ENCODE measurements at regions not wholly inside any gene's neighbourhood (a gene's known extent, or its start where the extent isn't known, plus 50 kb on each side); places are given as distances from the start of the nearest gene placed in this dataset.

DNA sequence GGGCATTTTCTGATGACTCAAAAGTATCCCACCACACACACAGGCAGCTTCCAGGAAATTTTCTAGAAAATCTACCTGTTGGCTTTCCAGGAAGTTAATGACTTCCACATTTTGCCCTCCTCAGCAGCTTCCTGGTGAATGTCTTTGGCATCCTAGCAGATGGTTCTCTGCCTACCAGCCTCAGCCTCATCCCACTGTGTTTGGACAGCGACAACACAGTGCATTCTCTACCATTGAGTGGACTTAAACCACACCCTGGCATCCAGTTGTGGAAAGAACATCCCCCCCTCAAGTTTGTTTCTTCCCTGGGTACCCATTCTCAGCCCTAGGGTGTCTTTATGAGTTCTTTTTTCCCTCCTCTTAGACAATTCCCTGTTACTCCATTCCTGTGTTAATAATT, 50.8 kb upstream of the GADL1 start:
- DNase-seq: no peak

DNA sequence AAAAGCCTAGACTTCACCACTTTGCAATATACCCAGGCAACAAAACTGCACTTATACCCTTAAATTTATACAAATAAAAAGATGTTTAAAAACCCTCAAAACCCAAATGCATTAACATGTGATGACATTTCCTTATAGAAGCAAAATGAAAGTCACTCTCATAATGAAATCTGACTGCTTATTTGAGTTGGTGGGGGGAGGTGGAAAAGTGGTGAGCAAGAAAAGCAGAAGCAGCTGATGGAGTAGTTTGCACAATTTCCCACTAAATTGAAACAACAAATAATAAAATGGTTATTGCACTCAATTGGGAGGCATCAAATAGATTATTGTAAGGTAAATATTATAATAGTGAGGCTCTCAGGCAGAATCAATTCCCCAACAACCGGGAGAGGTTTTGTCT, 54.0 kb upstream of the GADL1 start:
- no peak for DNase-seq

DNA sequence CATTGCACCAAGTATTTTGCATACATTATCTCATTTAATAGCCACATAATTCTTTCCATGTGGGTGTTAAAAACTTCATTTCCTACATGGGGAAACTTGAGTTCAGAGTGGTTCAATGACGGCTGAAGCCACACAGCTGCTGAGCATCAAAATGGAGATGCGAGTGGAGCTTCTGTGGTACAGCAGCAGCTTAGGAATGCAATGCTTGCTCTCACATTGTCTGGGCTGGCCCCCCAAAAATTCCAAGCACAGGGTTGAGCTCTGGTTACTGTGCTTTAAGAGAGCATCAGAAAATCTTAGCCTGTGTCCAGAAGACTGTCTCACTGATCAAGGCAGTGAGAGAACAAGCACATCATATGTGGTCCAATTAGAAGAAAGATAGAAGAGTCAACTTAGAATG, 57.4 kb upstream of the GADL1 start:
- DNase-seq: no peak

DNA sequence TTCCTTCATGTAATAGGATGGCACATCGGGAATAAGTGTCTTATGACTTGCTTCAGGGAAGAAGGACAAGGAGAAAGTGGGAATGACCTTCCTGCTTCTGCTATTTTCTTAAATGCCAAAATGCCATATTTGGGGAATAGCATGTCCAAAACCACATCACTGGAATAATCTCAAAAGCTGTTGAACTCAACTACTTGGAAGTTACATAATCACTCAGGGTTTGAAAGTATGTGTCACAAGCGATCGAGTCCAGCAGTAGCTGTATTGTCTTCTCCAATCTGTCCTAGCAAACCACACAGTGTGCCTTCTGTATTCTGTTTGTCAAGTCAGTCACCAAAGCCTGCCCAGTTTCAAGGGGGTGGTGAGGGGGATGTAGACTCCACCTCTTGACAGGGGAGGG, 58.3 kb upstream of the GADL1 start:
- DNase-seq: no peak

DNA sequence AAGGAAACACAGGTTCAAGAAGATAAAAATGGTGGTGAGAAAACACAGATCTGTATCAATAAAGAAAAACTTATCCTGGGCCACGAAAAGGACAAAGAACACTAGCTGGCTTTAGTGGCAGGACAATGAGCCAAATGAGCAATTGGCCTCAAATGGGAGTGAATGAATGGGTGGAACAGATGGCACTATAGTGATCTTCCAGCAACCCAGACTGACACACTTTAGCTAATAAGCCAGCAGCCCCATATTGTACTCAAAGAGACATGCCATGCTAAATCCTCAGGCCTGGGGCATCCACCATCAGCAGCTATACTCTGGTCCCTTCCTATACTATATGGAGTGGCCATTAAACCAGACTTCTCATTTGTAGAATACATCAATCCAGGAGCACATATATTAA, 60.0 kb upstream of the GADL1 start:
- DNase-seq: no peak

DNA sequence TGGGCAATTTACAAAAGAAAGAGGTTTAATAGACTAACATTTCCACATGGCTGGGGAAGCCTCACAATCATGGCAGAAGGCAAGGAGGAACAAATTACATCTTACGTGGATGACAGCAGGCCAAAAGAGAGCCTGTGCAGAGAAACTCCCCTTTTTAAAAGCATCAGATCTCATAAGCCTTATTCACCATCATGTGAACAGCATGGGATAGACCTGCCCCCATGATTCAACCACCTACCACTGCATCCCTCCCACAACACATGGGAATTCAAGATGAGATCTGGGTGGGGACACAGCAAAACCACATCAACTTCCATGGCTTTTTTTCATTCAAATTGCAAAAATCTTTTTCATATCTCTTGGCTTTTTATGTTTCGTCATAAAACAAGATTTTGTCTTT, 67.6 kb upstream of the GADL1 start:
- DNase-seq: no peak

DNA sequence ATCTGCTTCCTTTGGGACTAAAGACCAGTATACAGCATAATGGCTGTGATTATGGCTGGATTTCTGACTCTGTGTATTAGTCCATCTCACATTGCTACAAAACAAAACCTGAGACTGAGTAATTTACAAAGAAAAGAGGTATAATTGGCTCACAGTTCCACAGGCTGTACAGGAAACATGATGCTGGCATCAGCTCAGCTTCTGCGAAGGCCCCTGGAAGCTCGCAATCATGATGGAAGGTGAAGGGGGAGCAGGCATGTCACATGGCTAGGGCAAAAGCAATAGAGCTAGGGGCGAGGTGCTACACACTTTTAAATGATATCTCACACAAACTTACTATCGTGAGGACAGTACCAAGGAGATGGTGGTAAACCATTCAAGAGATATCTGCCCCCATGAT, 68.0 kb upstream of the GADL1 start:
- no peak for DNase-seq

DNA sequence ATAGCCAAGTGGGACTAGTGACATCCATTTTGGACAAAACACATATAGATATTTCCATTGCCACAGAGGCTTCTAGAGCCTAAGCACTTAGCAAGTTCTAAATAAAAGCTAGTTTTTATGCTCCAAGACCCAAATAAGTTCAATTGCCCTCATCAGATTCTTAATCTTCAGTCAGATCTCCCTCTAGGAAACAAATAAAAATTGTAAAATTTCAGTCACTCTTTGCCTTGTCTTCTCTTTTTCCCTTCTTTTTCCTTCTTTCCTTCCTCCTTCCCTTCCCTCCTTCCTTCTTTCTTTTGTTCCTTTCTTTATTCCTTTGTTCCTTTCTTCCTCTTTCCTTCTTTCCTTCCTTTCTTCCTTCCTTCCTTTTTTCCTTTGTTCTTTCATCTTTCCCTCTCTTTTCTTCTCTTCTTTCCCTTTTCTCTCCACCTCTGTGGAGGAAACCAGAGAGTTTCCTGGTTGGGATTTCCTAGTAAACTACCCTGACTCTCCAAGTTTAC, 68.8 kb upstream of the GADL1 start:
- DNase-seq: no peak

DNA sequence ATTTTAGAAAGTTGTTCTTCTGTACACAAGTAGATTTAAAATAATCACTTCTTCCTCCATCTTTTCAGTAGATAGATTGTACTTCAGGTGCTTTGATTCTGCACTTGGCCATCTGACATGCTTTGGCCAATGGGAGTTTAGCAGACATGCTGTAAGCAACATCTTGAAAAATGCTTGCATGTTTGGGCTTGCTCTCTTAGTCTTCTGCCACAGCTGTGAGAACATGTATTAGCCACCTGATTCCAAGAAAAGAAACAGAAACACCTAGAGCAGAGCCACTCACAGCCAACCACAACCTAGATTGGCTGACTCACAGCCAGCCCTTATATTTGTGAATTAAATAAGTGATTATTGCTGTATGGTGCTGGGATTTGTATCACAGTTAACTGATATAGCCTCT, 70.2 kb upstream of the GADL1 start:
- no peak for DNase-seq

DNA sequence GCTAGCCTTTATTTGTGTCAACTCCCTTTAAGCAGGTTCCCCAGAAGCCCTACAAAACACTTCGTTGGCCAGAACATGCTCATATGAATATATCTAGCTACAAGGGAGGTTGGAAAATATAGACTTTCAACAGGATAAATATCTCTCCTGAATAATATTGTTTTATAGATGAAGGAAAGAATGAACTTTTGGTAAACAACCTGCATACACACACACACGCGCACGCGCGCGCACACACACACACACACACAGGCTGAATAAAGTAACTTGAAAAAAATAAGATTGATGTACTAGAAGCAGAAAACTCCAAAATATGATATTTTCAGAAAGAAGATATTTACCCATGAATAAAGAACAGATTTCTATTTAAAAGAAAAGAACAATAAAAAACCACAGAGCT, 72.4 kb upstream of the GADL1 start:
- DNase-seq: no peak

DNA sequence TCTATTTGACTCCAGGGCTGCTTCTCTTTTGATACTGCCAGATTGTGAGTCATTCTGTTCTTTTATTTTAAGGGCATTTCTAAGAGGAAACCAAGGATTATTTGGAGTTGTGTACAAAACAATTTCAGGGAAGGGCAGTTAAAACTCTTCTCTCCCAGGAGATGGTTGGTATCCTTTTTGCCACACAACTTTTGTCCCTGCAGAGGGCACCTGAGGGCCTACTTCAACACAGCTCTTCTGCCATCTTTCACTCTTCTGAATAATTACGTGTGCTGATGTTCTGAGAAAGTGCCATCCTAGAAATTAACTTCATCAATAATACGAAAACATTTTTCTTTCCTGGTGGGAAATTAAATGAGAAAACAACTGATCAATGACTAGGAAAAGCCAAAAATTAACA, 75.7 kb upstream of the GADL1 start:
- DNase-seq: no peak

DNA sequence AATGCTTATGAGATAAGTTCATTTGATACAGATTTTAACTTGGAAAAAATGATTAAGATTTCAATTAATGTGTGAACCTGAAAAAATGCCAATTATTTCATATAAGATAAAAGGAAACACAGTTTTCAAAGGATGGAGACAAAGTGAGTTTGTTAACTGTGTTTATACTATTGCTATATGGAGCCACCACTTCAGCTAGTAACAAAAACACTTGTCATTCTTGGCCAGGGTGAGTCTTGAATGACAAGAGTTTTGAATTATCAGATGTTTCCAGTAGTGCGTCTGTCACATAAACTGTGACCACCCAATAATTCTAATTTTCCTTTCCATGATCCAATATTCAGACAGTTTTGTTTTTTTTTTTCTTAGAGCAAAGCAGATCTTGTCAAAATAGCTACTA, 78.0 kb upstream of the GADL1 start:
- DNase-seq: no peak

DNA sequence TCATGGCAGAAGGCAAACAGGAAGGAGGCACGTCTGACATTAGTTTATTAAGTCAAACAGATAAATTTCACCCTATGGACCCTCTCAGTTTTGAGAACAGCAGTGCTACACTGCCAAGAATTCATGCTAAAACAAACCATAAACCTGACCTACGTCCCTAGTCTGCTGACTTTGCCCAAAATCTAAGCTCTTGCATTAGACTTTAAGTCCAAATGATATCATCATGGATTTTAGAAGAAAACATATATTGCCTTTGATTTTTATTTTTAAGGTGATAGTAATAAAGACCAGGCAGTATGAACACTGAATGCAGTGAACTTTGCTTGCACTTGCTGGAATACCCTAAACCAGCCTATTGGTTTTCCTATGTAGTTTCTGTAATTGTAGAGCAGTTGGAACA, 79.6 kb upstream of the GADL1 start:
- no peak for DNase-seq

DNA sequence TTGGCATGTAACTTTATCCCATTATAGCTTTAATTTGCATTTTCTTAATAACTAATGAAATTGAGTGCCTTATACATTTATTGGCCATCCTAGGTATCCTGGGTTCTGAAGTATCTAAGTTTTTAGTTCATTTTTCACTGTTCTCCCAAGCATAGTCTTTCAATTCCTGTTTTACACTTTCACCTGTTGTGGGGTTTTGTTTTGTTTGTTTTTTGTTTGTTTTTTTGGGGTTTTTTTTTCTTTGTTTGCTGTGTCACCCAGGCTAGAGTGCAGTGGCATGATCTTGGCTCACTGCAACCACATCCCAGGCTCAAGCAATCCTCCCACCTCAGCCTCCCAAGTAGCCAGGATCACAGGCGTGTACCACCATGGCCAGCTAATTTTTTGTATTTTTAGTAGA, 83.1 kb upstream of the GADL1 start:
- no peak for DNase-seq

DNA sequence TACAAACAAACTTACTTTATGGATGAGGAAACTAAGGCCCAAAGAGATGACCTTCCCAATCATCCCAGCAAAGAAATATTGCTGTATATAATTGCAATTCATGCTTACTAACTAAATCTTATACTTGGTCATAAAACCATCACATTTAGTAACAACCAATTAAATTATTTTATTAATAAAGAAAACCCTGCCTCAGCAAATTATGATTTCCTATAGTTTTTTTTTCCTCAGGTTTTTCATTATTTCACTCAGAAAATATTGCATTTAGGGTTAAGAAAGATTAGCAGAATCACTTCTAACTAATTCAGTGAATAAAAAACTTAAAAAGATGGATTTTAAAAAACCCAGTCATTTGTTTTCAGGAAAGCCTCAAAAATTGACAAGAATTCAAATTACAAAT, 86.5 kb upstream of the GADL1 start:
- no peak for DNase-seq

DNA sequence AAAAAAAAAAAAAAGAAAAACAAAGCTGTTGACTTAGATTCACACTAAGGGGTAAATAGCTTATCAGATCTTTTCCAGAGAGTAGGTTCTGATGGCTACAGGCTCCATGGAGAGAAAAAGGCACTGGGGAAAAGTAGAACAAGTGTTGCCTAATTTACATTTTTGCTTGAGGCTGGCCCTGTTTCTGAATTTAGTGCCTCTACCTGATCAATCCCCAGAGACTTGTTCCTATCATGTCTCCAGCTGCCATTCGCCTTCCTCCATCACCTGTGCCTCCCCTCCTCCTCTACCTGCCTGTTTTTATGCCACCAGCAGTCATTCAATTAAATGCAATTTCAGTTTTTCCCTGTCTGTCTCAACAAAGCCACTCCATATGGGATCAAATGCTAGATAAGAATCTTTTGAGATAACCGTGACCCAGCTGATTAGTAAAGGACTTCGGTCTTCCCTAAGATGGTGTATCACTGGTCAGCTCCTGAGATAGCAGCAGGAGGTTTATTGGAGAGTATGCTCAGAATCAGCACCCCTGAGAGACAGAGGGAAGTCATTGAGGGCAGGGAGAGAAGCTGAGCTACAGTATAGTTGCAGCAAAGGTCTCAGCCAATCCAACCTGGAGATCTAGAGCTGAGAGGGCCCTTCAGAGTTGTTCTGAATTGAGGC, 88.1 kb upstream of the GADL1 start:
- no peak for DNase-seq

DNA sequence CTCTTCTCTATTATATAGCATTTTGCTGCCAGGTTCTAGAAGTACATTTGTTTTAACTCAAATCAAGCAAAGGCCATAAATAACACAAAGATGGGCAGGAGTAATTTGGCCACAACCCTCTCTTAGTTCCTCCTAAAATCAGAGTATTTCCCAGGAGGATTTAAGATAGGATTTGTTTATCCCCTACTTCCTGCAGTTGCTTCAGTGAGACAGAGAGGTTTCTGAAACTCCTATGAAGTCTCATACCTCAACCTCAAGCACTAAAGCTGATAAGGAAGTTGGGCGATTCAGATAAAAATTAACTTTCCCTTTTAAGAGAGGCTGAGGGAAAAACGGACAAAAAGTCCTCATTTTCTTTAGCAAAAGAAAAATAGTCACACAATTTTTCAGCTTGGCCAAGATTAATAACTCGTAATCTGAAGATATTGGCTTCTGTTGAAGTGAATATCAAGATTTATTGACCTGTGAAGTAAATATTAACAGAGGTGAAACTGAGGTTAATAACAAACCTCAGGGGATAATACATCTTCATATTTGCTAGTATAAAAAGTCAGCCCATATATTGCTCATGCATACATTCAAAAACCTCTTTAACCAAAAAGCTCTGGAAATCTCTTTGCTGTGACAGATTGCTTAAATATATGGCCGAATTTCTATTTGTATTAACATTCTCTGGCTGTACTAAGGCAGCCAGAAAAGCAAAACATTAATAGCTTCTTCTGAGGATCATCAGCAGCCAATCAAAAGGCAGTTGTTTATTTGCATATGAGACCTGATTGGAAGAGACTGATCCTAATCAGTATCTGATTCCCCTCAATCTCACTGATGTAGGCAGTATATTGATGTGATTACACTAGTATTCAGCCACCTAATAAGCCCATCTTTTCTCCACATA, 90.6 kb upstream of the GADL1 start:
- no peak for DNase-seq

DNA sequence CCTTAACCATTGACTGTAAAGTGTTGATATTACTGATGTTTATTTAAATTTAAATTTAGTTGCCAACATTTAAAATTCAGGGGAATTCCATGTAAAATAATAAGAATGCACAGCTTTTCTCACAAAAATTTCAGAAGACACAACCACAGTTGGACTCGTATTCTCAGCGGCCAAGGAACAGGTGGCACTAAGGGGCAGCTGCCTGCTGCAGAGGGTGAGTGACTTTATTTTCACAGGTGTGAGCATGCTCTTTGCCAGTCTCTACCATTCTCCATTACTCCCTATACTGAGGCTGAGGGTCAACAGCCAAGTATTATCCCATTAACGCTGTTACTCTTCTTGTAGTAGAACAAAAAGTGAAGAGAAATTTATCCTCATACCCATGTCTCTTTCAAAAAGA, 92.1 kb upstream of the GADL1 start:
- no peak for DNase-seq

DNA sequence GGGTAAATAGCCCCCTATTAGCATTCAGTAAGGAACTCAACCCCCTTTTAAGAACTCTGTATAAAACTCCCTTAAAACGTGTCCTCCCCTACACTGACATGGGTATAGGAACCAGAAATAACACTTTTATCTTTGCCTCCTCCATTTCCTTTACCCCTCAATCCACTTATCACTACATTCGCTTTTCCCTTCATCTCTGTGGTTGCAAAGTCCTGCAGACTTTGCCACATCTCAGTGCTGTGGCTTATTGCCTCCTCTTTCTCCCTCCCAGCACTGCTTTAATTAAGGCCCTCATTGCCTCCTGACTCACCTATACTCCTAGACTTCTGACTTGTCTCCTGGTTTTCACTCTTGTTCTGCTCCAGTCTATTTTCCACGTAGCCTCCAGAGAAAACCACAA, 94.3 kb upstream of the GADL1 start:
- DNase-seq: no peak

DNA sequence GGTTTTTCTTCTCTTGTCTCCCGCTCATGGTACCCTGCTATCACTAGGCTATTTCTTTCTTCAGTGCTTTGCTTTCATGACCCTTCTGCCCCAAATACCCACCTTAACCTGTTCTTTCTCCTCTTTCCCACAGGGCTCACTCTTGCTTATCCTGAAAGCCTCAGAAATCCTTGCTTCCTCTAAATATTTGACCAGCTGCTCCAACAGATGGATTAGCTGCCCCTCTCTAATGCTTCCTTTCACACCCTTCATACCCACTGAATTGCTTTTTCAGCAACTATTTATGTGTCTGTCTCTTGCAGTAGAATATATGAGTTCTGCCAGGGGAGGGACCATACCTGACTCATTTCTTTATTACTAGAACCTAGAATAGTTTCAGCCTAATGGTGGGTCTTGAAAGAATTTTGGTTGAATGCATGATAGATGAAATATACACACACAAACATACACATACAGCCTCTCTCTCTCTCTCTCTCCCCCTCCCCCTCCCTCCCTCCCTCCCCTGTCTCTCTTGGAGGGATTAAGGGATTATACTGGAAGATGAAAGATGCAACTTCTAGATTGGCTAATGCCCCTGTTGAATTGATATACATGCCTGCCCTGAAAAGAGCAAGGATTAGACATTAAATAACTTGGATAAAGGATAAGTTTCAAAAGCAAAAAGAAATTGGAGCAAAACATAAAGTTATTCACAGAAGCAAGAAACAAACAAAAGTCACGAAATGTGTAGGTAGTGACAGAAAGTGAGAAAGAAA, 95.0 kb upstream of the GADL1 start:
- no peak for DNase-seq

DNA sequence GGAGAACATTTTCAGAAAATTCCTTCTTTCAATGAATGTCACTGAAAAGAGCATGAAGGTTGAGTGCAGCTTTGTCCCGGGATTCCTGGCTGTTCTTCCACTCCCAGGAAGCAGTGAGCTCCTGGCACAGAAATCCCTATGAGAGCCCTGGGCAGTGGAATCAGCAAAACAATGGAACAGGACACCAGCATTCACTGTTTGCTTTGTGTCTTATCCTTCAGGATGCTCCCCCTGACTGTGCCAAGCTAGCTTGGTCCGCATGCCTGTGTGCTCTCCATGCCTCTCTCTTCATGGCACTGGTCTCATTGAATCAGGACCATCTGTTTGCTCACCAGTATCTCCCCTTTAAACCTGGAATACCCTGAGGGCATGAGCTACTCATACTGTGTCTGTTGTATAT, 102.0 kb upstream of the GADL1 start:
- DNase-seq: no peak

DNA sequence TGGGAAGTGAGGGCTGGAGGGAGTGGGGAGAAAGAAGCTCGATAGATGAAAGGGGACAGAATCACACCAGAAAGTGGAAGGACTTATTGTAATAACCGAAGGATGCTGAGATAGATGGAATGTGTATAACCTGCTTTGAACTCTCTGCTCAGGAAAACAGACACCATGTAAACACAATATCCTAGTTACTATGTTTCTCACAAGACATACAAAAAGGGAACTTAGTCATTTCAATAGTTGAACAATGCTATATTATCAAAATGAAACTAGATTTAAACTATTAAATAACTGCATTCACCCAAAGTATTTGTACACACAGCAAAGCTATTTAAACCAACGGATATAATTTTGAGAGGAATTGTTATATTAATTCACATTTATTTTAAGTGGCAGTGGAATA, 108.3 kb upstream of the GADL1 start:
- DNase-seq: no peak

DNA sequence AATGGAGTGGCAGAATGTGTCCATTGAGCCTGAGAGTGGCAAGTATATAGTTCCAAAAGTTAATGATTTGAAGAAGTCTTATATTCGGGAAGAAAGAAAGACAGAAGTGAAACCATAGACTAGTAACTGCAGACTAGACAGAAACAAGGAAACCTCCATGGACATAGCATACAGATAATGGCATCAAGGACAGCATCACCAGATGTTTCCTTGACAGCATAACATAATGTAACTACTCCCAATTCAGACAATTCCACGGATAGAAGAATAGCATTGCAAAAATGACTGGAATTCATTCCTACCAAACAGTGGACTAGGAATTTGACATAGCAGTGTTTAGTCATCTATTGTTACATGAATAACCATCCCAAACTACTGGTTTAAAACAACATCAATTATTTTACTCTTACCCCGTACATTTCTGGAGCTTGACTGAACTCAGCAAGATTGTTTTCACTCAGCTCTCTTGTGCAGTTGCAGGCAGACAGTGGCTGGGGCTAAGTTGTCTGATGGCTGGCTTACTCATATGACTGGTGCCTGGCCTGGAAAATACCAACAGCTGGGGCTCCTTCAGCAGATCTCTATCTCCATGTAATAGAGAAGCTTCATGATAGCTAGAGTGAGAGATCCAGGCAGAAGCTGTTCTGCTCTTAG, 109.7 kb upstream of the GADL1 start:
- DNase-seq: peak; percentile 51
